GM12878 (cell line): ENCODE measurements at regions not wholly inside any gene's neighbourhood (a gene's known extent, or its start where the extent isn't known, plus 50 kb on each side); places are given as distances from the start of the nearest gene placed in this dataset.

ENCODE experiments used
- ATAC-seq: fragments of 200-7000 bp; cut with Tn5 transposase; 3 replicates; pipeline ENCODE4 v1.9.1; 2020; ENCODE audit warnings: mild to moderate bottlenecking, moderate library complexity
- BruUV-seq: library from RNA; stranded (reverse); fragments of 400-500 nt; replicated peaks from 2 replicates; lab custom pipeline; 2021; lab: Mats Ljungman, UMichigan
- CTCF ChIA-PET: fragments of 300-600 bp; sonication (Branson Sonifier 250); formaldehyde crosslinking; extraction: SDS; loops from one replicate; lab custom pipeline; 2021; ENCODE audit warnings: inconsistent platforms; lab: Yijun Ruan, JAX
- POLR2A ChIA-PET: fragments of 350-600 bp; formaldehyde crosslinking; extraction: SDS; loops from one replicate; lab custom pipeline; 2021; ENCODE audit warnings: inconsistent platforms; lab: Charles Lee
- RAD21 ChIA-PET: fragments of 300-600 bp; sonication (Branson Sonifier 250); formaldehyde crosslinking; loops from one replicate; lab custom pipeline; 2023; ENCODE audit warnings: antibody characterized with exemption; ENCODE audit not compliant: unreplicated experiment; lab: Charles Lee
- SMC1A ChIA-PET: fragments of 300-600 bp; sonication (Branson Sonifier 250); formaldehyde crosslinking; loops from one replicate; lab custom pipeline; 2023; ENCODE audit not compliant: unreplicated experiment, uncharacterized antibody; lab: Charles Lee
- DNase-seq: peaks from one replicate; pipeline ENCODE4 v3.0.0-alpha.2; 2011; ENCODE audit warnings: low read depth, low spot score
- FAIRE-seq: peaks from 3 replicates; lab custom pipeline; 2011; peaks lifted over from hg19 to GRCh38; lab: Jason Lieb, UNC
- H2AFZ ChIP-seq: 2 replicates; pipeline ENCODE4 v1.6.0; 2011; ENCODE audit warnings: low read depth, low read length, control low read depth; ENCODE audit not compliant: control insufficient read depth
- H3K27ac ChIP-seq: 2 replicates; pipeline ENCODE4 v1.5.1; 2011; ENCODE audit warnings: control low read depth; ENCODE audit not compliant: control insufficient read depth, insufficient read depth
- H3K27me3 ChIP-seq, 2 experiments: replicated peaks in 1 of 2; 2 replicates each; pipeline versions ENCODE4 v1.6.0 to v1.6.1; 2011; ENCODE audit warnings: low read length in 1 of 2; ENCODE audit not compliant: control insufficient read depth in 2 of 2, insufficient read depth in 2 of 2
- H3K36me3 ChIP-seq, 2 experiments: 2 replicates each; pipeline ENCODE4 v1.5.1; 2011; ENCODE audit warnings: low read length in 1 of 2; ENCODE audit not compliant: control insufficient read depth in 2 of 2, insufficient read depth in 2 of 2
- H3K4me1 ChIP-seq: 2 replicates; pipeline ENCODE4 v1.6.1; 2011; ENCODE audit warnings: mild to moderate bottlenecking, low read length, moderate library complexity, mixed read lengths; ENCODE audit not compliant: control insufficient read depth, insufficient read depth
- H3K4me2 ChIP-seq: 2 replicates; pipeline ENCODE4 v1.6.0; 2011; ENCODE audit warnings: control low read depth; ENCODE audit not compliant: control insufficient read depth, insufficient read depth
- H3K4me3 ChIP-seq: fragments of 200-600 bp; sonication (generic); 2 replicates; pipeline ENCODE4 v1.5.1; 2016
- H3K79me2 ChIP-seq: 2 replicates; pipeline ENCODE4 v1.6.0; 2011; ENCODE audit warnings: low read length; ENCODE audit not compliant: control insufficient read depth, insufficient read depth
- H3K9ac ChIP-seq: 2 replicates; pipeline ENCODE4 v1.8.0; 2011; ENCODE audit warnings: low read length, control low read depth, mixed read lengths; ENCODE audit not compliant: control insufficient read depth, insufficient read depth
- H3K9me3 ChIP-seq: replicated peaks from 3 replicates; pipeline ENCODE4 v1.5.1; 2011; ENCODE audit warnings: mild to moderate bottlenecking, low read length; ENCODE audit not compliant: control insufficient read depth, insufficient read depth
- H4K20me1 ChIP-seq: 2 replicates; pipeline ENCODE4 v1.6.0; 2011; ENCODE audit not compliant: control insufficient read depth, insufficient read depth
- EP300 ChIP-seq, 2 experiments: fragments of 150-350 bp in 1 of 2; IDR thresholded peaks; 2 replicates each; pipeline ENCODE4 v1.6.1; 2011 to 2012; ENCODE audit warnings: low read depth in 2 of 2, low read length in 2 of 2, borderline replicate concordance in 1 of 2, improper control_type of control experiment in 1 of 2, inconsistent platforms in 1 of 2; ENCODE audit not compliant: control insufficient read depth in 1 of 2
- FOXM1 ChIP-seq: IDR thresholded peaks from 2 replicates; pipeline ENCODE4 v1.6.1; 2012; ENCODE audit warnings: low read depth, mild to moderate bottlenecking, inconsistent platforms, low read length, moderate library complexity
- KDM1A ChIP-seq: fragments of 200-600 bp; sonication (generic); IDR thresholded peaks from 2 replicates; pipeline ENCODE4 v1.6.1; 2016; ENCODE audit warnings: borderline replicate concordance
- NRF1 ChIP-seq: conservative IDR thresholded peaks from 2 replicates; pipeline ENCODE4 v1.6.1; 2011; ENCODE audit warnings: mild to moderate bottlenecking, low read depth, low read length, improper control_type of control experiment
- TAF1 ChIP-seq: IDR thresholded peaks from 2 replicates; pipeline ENCODE4 v1.6.1; 2011; ENCODE audit warnings: mild to moderate bottlenecking, low read depth, low read length, borderline replicate concordance
- USF1 ChIP-seq: IDR thresholded peaks from 2 replicates; pipeline ENCODE4 v1.6.1; 2011; ENCODE audit warnings: borderline replicate concordance, low read depth, mild to moderate bottlenecking, moderate library complexity, mixed read lengths, low read length; ENCODE audit not compliant: insufficient read depth; ENCODE audit errors: extremely low read length
- ZBTB11 ChIP-seq: fragments of 450-650 bp; formaldehyde crosslinking; IDR thresholded peaks from 2 replicates; pipeline ENCODE4 v1.5.0; 2022; ENCODE audit warnings: mild to moderate bottlenecking, missing genetic modification characterization
- ZBTB4 ChIP-seq: fragments of 450-650 bp; formaldehyde crosslinking; IDR thresholded peaks from 2 replicates; pipeline ENCODE4 v1.4.0; 2022; ENCODE audit warnings: mild to moderate bottlenecking, moderate library complexity
- ZNF622 ChIP-seq: fragments of 450-650 bp; IDR thresholded peaks from 2 replicates; pipeline ENCODE4 v1.6.1; 2017; ENCODE audit warnings: mild to moderate bottlenecking, inconsistent platforms
- WGBS: methylation state at CpG from one replicate; pipeline ENCODE4 v1.1.6; 2016; ENCODE audit warnings: low lambda C conversion rate; ENCODE audit not compliant: insufficient replicate concordance, insufficient coverage; ENCODE audit errors: missing lambda C conversion rate; 5-methylcytosine and 5-hydroxymethylcytosine counted together
- in situ Hi-C: fragments of 300-500 bp; cut with MboI; formaldehyde crosslinking; loops from 9 replicates; pipeline ENCODE4 v1.14.3; 2018; ENCODE audit warnings: mixed read lengths
- intact Hi-C: fragments of 100-400 bp; cut with micrococcal nuclease; formaldehyde crosslinking; loops from one replicate; pipeline ENCODE4 v1.14.2; 2022; ENCODE audit not compliant: unreplicated experiment

GRCh38 chr14:44135972-44136371 is 371.1 kb downstream of the FSCB start:
- no peak overlapping the region for H2AFZ ChIP-seq
- FAIRE-seq (no peak), ATAC-seq (no peak), DNase-seq (no peak)
- no peak overlapping the region for H3K4me3 ChIP-seq
- H3K27ac ChIP-seq, result no peak overlapping the region
- H3K9me3 ChIP-seq, result no peaks in the 10 kb centered on the region
- CTCF ChIA-PET, result no interaction called here
- in situ Hi-C loops (no loop called here), intact Hi-C loops (no loop called here)
- SMC1A ChIA-PET, result no interaction called here
- H3K79me2 ChIP-seq, result no peaks in the 10 kb centered on the region
- no peaks in the 10 kb centered on the region for H3K36me3 ChIP-seq
- no peak overlapping the region for H3K9ac ChIP-seq
- H3K27me3 ChIP-seq, result no peaks in the 10 kb centered on the region
- RAD21 ChIA-PET, result no interaction called here
- TF ChIP-seq KDM1A (no peak), ZNF622 (no peak), EP300 (IDR thresholded peaks at IDR 0.05; ENCODE audit: borderline replicate concordance in 1 of 2, control insufficient read depth in 1 of 2, low read depth in 2 of 2, low read length in 2 of 2) (no peak), USF1 (no peak), NRF1 (no peak), FOXM1 (no peak), TAF1 (no peak), ZBTB11 (CRISPR knock-in tag) (no peak), ZBTB4 (CRISPR knock-in tag) (no peak)
- no peaks in the 10 kb centered on the region for H4K20me1 ChIP-seq
- BruUV-seq, result no TSS peak
- H3K4me1 ChIP-seq, result no peaks in the 10 kb centered on the region
- 1% methylated on average over 5 of the region's 5 CpGs for WGBS
- H3K4me2 ChIP-seq, result no peak overlapping the region
- POLR2A ChIA-PET, result no interaction called here
